ENCODE measurements at regions not wholly inside any gene's neighbourhood (a gene's known extent, or its start where the extent isn't known, plus 50 kb on each side); places are given as distances from the start of the nearest gene placed in this dataset.

GRCh38 chr5:113813466-113813865 is 300.0 kb downstream of the YTHDC2 start:
- TF ChIP-seq CTCF (IDR thresholded peaks at IDR 0.05; ENCODE audit: low read length) = no peak
- no peak for TF ChIP-seq EZH2 (IDR thresholded peaks at IDR 0.05; ENCODE audit: borderline replicate concordance, low read length)
